ACC112 (cell line): ENCODE measurements at regions not wholly inside any gene's neighbourhood (a gene's known extent, or its start where the extent isn't known, plus 50 kb on each side); places are given as distances from the start of the nearest gene placed in this dataset.
"Not testable (repeated sequence)": the region's sequence is repeated elsewhere in the genome, so short reads cannot be mapped to it uniquely, and the experiment has no call there.

Experiments
- H2AFZ ChIP-seq: fragments of 200-600 bp; sonication (generic); one replicate; pipeline ENCODE4 v1.6.0; 2017; ENCODE audit warnings: antibody characterized with exemption, low read length; ENCODE audit not compliant: unreplicated experiment
- H3K27ac ChIP-seq: fragments of 200-600 bp; sonication (generic); 2 replicates; pipeline ENCODE4 v1.5.1; 2014; ENCODE audit warnings: low read depth, mild to moderate bottlenecking, antibody characterized with exemption, low read length, moderate library complexity
- H3K27me3 ChIP-seq: fragments of 200-600 bp; sonication (generic); 2 replicates; pipeline ENCODE4 v1.6.1; 2014; ENCODE audit warnings: mild to moderate bottlenecking, antibody characterized with exemption, low read length, moderate library complexity, mixed read lengths; ENCODE audit not compliant: insufficient read depth
- H3K36me3 ChIP-seq: fragments of 200-600 bp; sonication (generic); 2 replicates; pipeline ENCODE4 v1.6.1; 2016; ENCODE audit warnings: mild to moderate bottlenecking, antibody characterized with exemption, low read length, moderate library complexity, mixed read lengths; ENCODE audit not compliant: insufficient read depth
- H3K4me1 ChIP-seq: fragments of 200-600 bp; sonication (generic); one replicate; pipeline ENCODE4 v1.6.1; 2016; ENCODE audit warnings: low read length, mixed read lengths; ENCODE audit not compliant: insufficient read depth, unreplicated experiment, control insufficient read depth
- H3K4me3 ChIP-seq: fragments of 200-600 bp; sonication (generic); 2 replicates; pipeline ENCODE4 v1.5.1; 2014; ENCODE audit warnings: mild to moderate bottlenecking, low read depth, low read length
- H3K79me2 ChIP-seq: fragments of 200-600 bp; sonication (generic); one replicate; pipeline ENCODE4 v1.6.0; 2016; ENCODE audit warnings: low read length; ENCODE audit not compliant: control insufficient read depth, unreplicated experiment, insufficient read depth

- H3K36me3 ChIP-seq = no peaks in the 10 kb centered on the region
- no peak overlapping the region for H3K4me3 ChIP-seq
- no peak overlapping the region for H3K27ac ChIP-seq
- H3K4me1 ChIP-seq = no peaks in the 10 kb centered on the region
- no peak overlapping the region for H2AFZ ChIP-seq
- H3K79me2 ChIP-seq = no peaks in the 10 kb centered on the region
- H3K27me3 ChIP-seq = peaks cover 11% of the 10 kb centered on the region
Observed at GRCh38 chr5:130955041-130955440, 210.0 kb downstream of the HINT1 start.

DNA sequence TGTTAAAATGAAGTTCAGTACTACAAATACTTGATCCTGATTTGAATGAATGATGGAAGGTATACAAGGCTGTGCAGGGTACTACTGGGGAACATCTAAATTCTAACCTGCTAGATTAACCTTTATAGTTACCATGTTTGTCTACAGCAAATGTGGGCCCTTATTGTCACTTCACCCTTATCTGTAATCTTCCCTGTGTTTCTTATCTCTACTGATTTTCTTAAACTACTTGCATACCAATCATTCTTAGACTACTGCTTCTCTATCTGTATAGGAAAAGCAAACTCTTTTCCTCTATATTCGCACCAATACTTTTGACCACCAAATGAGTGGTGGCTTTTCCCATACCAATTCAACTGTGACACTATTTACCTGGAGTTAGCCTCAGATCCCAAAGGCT, 210.7 kb downstream of the HINT1 start:
- Histone ChIP-seq H3K27me3 (peaks cover 11% of the 10 kb centered on the region), H3K36me3 (no peaks in the 10 kb centered on the region), H3K27ac (no peak overlapping the region), H3K4me3 (no peak overlapping the region), H2AFZ (no peak overlapping the region), H3K4me1 (no peaks in the 10 kb centered on the region), H3K79me2 (no peaks in the 10 kb centered on the region)

DNA sequence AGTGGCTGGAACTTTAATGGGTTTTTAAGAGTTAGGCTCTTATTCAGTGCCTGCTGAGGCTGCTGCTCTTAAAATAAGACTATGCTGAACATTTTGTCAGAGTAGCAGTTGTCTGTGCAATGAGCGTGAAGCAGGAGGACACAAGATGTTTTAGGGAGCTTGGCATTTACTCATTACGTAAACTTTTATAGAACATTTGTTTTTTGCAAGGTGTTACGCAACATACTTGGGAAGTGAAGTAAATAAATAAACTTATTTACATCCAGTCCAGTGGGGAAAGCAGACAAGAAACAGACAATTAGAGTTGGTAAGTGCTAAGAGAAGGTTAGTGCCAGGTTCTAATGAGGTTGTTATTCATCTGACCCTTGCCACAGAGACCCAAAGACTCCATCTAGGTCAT, 226.0 kb downstream of the HINT1 start:
- H2AFZ ChIP-seq = no peak overlapping the region
- H3K4me3 ChIP-seq = no peak overlapping the region
- H3K27ac ChIP-seq = no peak overlapping the region
- H3K36me3 ChIP-seq = no peaks in the 10 kb centered on the region
- no peaks in the 10 kb centered on the region for H3K79me2 ChIP-seq
- H3K4me1 ChIP-seq = no peaks in the 10 kb centered on the region
- peaks cover 13% of the 10 kb centered on the region; the same call in 1 of the 2 replicates for H3K27me3 ChIP-seq

GRCh38 chr5:130937046-130937445, 228.0 kb downstream of the HINT1 start:
- H3K27me3 ChIP-seq = no peaks in the 10 kb centered on the region

DNA sequence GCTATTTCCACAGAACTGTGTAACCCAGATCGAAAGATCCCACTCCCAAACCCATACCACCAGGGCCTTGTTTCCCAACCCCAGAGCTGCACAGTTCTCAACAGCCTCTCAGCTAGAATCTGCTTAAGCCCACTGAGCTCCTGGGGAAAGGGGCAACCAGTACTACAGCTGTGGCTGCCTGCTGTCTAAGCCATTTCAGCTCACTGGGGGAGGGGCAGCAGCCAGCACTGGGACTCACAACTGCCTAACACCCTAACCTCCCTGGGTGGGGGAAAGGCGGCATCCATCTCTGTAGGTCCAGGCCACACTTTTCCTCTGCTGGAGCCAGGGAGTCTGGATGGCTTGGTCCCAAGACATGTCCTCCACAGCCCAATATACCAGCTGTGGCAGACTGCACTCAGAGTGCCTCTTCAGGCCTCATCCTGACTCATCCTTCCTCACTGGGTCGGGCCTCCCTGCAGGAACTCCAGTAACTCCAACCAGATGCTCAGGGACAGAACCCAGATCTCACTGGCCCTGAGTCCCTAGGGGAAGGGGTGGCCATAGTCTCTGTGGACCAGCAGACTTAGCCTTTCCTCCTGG, 241.4 kb downstream of the HINT1 start:
- H3K4me3 ChIP-seq = no peak overlapping the region
- H3K36me3 ChIP-seq = no peaks in the 10 kb centered on the region
- no peaks in the 10 kb centered on the region for H3K27me3 ChIP-seq
- H3K4me1 ChIP-seq = no peaks in the 10 kb centered on the region
- H2AFZ ChIP-seq = no peak overlapping the region
- H3K27ac ChIP-seq = no peak overlapping the region
- H3K79me2 ChIP-seq = no peaks in the 10 kb centered on the region

More at GRCh38 chr5:130937046-130937445, 228.0 kb downstream of the HINT1 start:
- Histone ChIP-seq H2AFZ (no peak overlapping the region), H3K79me2 (no peaks in the 10 kb centered on the region), H3K27ac (no peak overlapping the region), H3K4me1 (no peaks in the 10 kb centered on the region), H3K36me3 (no peaks in the 10 kb centered on the region), H3K4me3 (no peak overlapping the region)

GRCh38 chr5:130912088-130912487, 253.0 kb downstream of the HINT1 start:
- Histone ChIP-seq H3K79me2 (no peaks in the 10 kb centered on the region), H3K36me3 (no peaks in the 10 kb centered on the region), H3K4me3 (no peak overlapping the region), H2AFZ (no peak overlapping the region), H3K27me3 (no peaks in the 10 kb centered on the region; the same call in 1 of the 2 replicates), H3K4me1 (no peaks in the 10 kb centered on the region), H3K27ac (no peak overlapping the region)

- H3K27ac ChIP-seq = no peak overlapping the region
- no peaks in the 10 kb centered on the region; the same call in 1 of the 2 replicates for H3K27me3 ChIP-seq
- H3K79me2 ChIP-seq = no peaks in the 10 kb centered on the region
- no peaks in the 10 kb centered on the region for H3K36me3 ChIP-seq
- H2AFZ ChIP-seq = no peak overlapping the region
- H3K4me1 ChIP-seq = no peaks in the 10 kb centered on the region
- H3K4me3 ChIP-seq = no peak overlapping the region
Observed at GRCh38 chr5:130908186-130908585, 256.9 kb downstream of the HINT1 start.

DNA sequence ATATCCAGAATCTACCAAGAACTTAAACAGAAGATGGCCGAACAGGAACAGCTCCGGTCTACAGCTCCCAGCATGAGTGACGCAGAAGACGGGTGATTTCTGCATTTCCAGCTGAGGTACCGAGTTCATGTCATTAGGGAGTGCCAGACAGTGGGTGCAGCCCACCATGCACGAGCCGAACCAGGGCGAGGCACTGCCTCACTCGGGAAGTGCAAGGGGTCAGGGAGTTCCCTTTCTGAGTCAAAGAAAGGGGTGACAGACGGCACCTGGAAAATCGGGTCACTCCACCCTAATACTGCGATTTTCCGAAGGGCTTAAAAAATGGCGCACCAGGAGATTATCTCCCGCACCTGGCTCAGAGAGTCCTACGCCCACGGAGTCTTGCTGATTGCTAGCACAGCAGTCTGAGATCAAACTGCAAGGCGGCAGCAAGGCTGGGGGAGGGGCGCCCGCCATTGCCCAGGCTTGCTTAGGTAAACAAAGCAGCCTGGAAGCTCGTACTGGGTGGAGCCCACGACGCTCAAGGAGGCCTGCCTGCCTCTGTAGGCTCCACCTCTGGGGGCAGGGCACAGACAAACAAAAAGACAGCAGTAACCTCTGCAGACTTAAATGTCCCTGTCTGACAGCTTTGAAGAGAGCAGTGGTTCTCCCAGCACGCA, 267.4 kb downstream of the HINT1 start:
- not testable (repeated sequence) for H3K4me3 ChIP-seq, H2AFZ ChIP-seq

GRCh38 chr5:130897181-130897536, 267.9 kb downstream of the HINT1 start:
- not testable (repeated sequence) for H3K4me3 ChIP-seq, H3K4me1 ChIP-seq, H3K79me2 ChIP-seq, H3K27ac ChIP-seq, H3K36me3 ChIP-seq, H2AFZ ChIP-seq, H3K27me3 ChIP-seq

More for the DNA sequence above, 267.4 kb downstream of the HINT1 start:
- H3K27me3 ChIP-seq, H3K4me1 ChIP-seq, H3K79me2 ChIP-seq, H3K36me3 ChIP-seq, H3K27ac ChIP-seq: not testable (repeated sequence)

DNA sequence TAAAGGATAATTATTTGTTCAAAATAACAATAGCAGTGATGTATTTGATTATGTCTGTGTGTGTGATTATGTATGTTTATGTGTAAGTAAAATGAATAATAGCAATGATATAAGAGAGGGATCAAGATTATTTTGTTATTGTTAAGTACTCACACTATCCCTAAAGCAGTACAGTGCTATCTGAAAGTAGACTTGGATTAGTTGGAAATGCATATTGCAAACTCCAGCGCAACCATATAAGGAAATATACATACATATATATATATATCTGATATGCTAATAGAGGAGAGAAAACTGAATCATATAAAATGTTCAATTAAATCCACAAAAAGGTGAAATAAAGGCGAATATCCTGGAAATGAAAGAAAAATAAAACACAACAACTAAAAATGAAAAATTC, 268.4 kb downstream of the HINT1 start:
- Histone ChIP-seq H3K36me3 (no peaks in the 10 kb centered on the region), H3K4me1 (no peaks in the 10 kb centered on the region), H2AFZ (no peak overlapping the region), H3K27me3 (peaks cover 2% of the 10 kb centered on the region; the same call in 1 of the 2 replicates), H3K4me3 (no peak overlapping the region), H3K27ac (no peak overlapping the region), H3K79me2 (no peaks in the 10 kb centered on the region)

- Histone ChIP-seq H2AFZ (no peak overlapping the region), H3K27me3 (peaks cover 17% of the 10 kb centered on the region), H3K4me3 (no peak overlapping the region), H3K79me2 (no peaks in the 10 kb centered on the region), H3K4me1 (no peaks in the 10 kb centered on the region), H3K27ac (no peak overlapping the region), H3K36me3 (no peaks in the 10 kb centered on the region)
Observed at GRCh38 chr5:130893006-130893405, 272.1 kb downstream of the HINT1 start.
